Glomerular visceral epithelial cell (primary cell): ENCODE measurements at regions not wholly inside any gene's neighbourhood (a gene's known extent, or its start where the extent isn't known, plus 50 kb on each side); places are given as distances from the start of the nearest gene placed in this dataset.
A peak's percentile ranks its signal among the peaks of the same experiment; 100 is the strongest.
"Not testable (repeated sequence)": the region's sequence is repeated elsewhere in the genome, so short reads cannot be mapped to it uniquely, and the experiment has no call there.

Experiments
- DNase-seq: peaks from one replicate; pipeline ENCODE4 v3.0.0-alpha.2; 2016; ENCODE audit errors: extremely low spot score

DNA sequence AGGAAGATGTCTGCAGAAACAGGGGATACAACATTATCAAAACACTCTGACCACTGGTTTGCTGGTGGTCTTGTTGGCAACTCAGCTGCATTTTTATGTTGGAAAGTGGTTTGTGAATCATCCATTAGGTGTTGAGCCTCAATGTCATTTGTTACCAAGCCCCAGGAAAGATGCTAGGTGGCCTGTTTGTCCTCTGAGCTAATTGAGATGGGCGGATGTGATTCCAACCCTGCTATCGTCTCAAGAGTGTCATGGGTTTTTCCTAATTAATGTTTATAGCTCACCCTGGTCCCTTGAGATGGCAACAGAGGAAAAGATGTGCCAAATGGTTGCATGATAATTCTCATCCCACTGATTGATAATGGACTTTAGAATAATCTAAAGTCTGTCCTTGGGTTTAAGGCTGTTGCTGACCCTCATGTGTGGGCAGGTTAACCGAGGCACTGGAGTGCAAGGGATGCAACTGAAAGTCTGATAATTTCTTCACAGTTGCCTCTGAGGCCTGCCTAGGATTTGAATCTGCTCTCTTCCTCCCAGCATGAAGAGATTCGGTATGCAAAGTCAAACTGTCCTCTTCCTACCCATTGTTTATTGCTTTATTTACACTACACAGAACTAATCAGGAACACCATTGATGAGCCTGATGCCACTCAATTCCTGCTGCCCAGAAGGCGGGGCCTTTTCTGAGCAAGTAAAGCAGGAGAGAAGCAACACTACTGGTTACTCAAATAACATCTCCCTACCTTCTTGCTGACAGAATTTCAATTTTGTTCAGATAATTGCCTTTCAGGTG, 166.2 kb upstream of the TBC1D5 start:
- DNase-seq, result no peak

DNA sequence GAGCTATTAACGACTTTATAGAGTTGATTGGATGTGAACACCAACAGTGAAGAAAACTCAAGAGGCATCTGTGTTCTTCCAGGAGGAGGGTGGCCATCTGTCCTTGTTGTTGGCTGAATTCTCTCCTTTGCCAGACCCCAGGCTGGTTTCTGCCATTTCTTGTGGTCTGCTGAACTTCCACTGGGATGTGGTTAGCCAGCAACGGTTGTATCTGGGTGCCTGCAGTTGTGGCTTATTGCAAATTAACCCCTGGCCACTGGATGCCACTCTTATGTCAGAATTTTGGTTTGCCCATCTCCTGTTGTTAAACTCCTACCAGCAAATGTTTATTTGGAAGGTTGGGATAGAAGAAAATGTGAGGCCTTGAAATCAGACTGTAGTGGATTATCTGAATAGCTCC, 163.6 kb upstream of the TBC1D5 start:
- no peak for DNase-seq

DNA sequence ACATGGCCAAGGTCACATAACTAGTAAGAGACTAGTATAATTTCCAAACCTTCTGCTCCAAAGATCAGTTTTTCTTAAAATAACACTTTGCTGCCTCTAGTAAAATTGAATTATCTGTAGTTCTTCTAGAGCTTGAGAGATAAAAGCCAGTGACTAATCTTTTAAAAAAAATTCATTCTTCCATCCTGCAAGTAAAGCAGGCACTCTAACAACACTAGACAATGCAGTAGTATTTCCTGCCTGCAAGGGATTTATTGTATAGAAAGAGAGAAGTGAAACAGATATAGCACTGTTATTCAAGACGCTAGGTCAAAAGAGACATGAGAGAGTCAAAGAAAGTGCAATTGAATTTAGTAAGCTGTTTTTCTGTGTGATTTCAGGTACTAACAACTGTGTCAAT, 159.5 kb upstream of the TBC1D5 start:
- no peak for DNase-seq

DNA sequence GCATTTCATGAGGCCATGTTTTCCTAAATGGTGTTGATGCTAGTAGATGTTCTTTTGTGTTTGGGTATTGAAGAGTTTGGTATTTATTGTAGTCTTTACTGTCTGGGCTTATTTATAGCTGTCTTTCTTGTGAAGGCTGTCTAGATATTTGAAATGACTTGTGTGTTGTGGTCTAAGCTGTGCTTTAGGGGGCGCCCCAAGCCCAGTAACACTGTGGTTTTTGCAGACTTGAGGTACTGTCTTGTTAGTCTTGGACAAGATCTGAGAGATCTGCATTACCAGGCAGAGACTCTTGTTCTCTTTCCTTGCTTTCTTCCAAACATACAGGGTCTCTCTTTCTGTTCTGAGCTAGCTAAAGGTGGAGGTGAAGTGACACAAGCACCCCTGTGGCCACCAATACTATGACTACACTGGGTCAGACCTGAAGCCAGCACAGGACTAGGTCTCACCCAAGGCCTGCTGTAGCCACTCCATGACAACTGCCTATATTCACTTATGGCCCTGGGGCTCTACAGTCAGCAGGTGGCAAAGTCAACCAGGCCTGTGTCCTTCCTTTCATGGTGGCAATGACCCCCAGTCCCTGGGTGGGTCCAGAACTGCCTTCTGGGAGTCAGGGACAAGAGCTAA, 152.1 kb upstream of the TBC1D5 start:
- DNase-seq, result peak; percentile 37

DNA sequence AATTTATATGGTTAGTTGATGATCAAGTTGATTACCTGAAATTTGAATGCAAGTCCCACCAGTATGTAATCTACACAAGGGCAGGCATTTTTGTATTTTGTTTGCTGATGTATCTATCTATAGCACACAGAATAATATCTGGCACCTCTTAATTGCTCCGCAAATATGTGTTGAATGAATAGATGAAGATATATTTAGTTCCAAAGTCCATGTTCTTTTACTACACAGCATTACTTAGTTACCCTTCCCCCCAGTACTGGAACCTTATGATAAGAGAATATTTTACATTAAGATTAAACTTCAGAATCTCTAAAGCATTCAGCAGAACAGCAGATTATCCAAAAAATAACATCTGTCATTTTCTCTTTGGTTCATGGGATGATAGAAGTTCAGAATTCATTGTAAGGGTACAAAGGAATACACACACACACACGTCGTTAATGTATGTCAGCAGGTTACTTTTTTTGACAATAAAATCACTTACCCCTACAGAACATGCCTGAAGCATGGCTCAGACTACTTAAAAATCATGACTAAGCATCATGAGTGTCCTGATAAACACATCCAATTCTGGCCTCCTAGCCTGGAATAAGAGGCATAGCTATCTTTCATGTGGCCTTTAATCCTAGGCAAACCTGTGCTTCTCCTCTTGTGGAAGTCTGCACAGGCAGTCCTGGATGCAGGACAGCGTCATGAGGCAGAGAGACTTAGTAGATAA, 148.9 kb upstream of the TBC1D5 start:
- DNase-seq, result no peak

DNA sequence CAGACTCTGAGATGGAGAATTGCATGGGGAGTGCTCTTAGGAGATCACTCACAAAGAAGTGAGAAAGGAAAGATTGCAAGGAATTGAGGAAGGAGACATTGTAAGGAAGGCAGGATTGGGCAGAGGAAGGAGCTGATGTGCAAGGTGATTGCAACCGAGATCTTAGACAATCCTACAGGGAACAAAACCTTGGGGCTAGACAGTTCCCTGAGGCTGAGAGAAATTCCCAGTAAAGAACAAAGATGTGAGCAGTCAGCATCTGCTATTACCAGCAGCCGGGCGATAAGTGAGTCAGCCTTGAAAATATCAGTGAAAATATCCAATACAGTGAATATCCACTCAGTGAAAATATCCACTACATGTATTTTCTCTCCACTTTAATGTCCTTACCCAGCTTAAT, 143.6 kb upstream of the TBC1D5 start:
- no peak for DNase-seq

DNA sequence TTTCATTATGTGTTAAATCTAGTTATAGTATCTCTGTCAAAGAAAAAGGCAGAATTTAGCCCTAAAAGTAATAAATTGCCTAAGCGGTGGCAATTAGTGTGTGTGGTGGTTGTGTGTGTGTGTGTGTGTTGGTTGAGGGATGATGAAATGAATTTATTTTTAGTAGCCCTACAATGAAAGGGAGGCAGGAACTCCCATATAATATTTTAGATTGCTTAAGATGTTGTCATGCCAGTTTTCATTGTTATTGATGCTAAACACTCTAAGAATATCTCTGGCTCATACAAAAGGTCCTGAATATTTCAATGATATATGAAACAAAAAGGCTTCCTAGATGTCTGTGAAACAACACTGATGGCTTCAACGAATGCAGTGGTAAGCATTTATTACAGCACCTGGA, 140.6 kb upstream of the TBC1D5 start:
- DNase-seq, result no peak

DNA sequence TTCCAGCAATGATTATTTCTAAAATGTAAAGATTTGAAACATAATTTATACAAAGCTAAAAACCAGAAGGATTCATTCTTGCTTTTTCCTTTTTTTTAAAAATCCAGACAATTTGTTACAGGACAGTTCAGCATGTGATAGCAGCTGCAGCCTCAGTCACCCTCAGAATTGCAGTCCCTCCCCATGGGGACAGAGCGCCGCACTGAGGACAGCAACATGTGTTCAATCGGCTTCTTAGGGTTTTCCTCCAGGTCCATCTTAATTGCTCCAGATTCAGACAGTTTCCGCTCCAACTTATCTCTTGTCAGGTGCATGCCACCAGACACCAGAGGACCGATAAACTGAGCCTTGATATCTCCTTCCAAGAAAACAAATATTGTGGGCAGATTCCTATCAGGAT, 134.9 kb upstream of the TBC1D5 start:
- no peak for DNase-seq

DNA sequence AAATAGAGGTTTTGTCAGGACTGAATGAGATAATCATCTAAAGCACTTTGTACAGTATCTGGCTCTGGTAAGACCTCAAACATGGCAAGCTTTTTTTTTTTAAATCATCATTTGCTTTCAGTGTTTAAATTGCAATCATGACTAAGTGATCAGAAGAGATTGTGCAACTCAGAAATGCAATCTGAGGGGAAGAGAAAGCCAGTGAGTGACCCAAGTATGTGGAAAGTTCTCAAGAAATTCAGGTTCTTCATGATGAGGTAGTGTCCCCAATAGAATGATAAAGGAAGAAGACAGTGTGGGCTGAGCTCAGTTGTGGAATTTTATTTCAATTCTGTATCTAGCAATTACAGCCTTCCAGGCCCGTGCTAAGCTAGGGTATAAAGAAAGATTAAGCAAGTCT, 132.2 kb upstream of the TBC1D5 start:
- no peak for DNase-seq

DNA sequence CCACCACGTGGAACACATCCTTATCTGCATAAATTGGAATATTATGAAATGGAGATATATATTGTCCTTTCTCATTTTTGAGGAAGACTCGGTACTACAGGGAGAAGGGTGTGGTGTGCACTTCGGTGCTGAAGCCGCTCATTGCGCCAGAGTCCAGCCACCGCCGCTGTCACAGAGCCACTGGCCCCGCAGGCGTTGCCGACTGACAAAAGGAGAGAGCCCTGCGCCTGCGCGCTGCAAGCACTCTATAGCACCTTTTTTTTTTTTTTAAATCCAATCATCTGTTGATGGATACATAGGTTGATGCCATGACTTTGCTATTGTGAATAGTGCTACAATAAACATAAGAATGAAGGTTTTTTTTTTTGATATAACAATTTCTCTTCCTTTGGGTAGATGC, 130.0 kb upstream of the TBC1D5 start:
- no peak for DNase-seq

DNA sequence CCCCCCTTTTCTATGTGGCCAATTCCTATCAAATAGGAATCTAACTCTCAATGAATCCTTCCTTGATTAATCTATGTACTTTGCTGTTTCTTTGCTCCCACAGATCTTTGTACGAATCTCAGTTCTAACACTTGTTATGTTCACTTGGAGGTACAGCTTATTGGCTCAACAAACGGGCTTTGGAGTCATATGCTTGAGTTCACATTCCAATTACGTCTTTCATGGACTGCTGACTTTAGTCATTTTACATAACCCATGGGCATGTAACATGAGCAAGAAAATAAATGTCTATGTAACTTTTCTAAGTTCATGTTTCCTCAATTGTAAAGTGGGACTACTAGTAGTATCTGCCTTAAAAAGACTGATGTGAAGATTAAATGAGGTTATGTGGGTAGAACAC, 123.2 kb upstream of the TBC1D5 start:
- no peak for DNase-seq

DNA sequence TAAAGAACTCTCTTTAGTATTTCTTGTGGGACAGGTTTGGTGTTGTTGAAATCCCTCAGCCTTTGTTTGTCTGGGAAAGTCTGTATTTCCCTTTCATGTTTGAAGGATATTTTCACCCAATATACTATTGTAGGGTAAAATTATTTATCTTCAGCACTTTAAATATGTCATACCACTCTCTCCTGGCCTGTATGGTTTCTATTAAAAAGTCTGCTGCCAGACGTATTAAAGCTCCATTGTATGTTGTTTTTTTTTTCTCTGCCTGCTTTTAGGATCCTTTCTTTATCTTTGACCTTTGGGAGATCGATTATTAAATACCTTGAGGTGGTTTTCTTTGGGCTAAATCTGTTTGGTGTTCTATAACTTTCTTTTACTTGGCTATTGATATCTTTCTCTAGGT, 119.0 kb upstream of the TBC1D5 start:
- no peak for DNase-seq

DNA sequence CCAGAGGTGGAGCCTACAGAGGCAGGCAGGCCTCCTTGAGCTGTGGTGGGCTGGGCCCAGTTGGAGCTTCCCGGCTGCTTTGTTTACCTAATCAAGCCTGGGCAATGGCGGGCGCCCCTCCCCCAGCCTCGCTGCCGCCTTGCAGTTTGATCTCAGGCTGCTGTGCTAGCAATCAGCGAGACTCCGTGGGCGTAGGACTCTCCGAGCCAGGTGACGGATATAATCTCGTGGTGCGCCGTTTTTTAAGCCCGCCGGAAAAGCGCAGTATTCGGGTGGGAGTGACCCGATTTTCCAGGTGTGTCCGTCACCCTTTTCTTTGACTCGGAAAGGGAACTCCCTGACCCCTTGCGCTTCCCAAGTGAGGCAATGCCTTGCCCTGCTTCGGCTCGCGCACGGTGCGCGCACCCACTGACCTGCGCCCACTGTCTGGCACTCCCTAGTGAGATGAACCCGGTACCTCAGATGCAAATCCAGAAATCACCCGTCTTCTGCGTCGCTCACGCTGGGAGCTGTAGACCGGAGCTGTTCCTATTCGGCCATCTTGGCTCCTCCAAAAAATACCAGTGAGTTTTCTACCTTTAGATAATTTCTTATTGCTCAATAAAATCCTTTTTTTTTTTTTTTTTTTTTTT, 118.5 kb upstream of the TBC1D5 start:
- DNase-seq, result not testable (repeated sequence)

DNA sequence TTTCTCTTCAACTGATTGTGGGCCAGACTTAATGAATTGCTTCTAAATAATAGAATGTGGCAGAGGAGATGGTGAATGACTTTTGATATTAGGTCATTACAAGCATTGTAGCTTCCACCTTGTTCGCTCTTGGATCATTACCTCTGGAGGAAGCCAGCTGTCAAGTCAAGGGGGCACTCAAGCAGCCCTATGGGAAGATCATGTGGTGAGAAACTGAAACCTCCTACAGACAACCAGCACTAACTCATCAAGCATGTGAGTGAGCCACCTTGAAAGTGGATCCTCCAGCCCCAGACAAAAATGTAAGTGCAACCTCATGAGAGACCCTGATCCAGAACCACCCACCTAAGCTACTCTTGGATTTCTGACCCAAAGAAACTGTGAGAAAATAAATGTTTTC, 109.8 kb upstream of the TBC1D5 start:
- DNase-seq, result no peak

DNA sequence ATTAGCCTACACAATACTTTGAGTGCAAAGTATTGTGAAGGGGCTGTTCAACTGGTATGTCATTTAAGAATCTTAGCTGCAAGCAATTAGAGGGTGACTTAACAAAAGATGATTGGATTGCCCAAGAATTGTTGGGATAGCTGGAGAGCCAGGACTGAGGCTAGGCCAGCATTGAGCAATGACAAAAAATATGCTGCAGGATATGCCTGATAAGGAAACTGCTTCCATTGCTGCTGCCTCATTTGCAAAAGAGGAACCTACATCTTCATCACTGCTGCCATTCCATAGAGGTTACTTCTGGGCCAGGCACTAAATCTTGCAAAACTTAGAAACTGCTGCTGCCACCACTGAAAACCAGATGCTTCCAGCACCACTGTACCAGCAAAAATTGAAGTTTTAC, 108.0 kb upstream of the TBC1D5 start:
- DNase-seq, result no peak

DNA sequence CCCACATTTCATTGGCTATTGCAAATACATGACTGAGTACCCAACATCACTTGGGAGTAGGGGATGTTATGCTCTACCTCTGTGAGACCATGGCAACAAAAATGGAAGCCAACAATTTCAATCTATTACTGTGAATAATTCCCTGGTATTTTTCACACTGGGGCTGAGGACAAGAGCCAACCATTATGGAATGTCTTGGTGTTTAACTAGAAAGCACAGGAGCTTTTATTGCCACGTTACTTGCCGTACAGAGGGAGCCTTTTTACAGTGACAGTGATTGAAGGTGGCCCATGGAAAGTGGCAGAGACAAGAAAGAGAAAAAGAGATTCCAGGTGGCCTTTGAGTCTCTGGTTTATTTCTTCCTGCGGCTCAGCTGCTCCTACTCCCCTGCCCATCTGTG, 105.7 kb upstream of the TBC1D5 start:
- no peak for DNase-seq

DNA sequence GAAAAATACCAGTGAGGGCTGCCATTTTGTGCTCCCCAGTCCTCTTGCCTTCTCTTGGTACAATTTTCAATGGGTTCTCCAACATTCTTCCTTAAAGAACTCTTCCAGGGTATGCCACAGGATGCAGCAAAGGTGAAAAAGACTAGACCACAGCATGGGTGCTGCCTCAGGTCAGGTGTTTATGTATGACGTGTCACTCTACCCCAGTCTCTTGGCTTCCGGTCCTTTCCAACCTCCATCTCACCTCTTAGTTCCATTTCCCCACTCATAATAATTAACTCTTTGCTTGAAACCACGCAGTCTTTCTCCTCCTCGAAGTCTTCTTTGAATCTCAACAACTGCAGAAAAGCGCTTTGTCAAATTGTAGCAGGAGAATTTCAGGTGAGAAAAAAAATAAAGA, 104.7 kb upstream of the TBC1D5 start:
- no peak for DNase-seq

DNA sequence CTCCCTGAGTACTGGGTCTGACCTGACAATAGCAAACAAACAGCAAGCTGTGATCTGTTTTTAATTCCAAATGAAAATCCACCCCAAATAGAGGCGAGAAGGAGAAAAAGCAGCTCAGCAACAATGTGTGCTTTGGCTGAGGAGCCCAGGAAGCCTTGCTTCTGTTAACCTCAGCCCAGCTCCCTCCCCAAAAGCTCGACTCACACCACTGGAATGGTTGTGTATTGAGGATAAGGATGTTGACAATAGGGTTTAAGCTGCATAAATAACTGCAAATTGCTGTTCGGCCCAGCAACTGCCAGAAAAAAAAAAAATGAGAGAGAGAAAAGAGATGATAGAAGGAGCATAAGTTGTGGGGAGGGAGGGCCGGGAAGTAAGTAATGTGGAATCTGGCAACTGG, 104.0 kb upstream of the TBC1D5 start:
- no peak for DNase-seq

DNA sequence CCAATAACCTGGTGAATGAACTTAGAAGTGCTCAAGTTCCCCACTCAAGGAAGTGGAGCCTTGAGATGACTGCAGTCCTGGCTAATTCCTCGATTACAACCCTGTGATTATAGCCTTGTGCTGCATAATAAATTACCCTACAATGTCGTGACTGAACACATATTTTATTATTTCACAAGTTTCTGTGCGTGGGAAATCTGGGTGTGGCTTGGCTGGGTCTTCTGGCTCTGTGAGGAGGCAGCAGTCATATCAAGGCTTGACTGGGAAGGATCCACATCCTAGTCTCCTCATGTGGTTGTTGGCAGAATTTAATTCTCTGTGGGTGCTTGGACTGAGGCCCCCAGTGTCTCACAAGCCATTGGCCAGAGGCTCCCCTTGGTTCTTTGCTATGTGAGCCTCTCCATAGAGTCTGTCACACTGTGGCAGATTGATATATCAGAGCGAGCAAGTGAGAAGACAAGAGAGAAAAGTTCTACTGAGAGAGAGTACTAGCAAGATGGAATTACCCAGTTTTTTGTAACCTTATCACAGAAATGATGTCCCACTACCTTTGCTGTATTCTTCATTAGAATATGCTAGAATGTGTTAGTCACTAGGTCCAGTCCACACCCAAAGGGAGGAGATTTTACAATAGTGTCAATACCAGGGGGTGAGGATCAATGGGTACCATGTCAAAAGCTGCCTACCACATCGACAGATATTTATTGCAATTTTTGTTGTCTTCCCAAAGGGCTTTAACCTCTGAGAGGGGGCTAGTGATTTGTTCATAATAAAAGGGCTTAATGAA, 102.8 kb upstream of the TBC1D5 start:
- DNase-seq, result no peak

DNA sequence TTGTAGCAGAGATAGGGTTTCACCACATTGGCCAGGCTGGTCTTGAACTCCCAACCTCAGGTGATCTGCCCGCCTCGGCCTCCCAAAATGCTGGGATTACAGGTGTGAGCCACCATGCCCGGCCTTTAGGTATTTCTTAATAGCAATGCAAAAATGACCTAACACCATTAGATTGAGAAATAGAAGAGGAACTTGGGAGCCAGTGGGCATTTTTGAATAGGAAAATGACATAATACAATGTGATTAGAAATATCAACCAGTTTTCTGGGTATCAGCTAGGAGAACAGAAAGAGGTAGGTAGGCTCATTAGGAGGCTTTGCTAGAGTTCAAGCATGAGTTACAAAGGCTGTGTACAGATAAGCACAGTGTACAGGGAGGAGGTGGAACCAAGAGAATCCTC, 101.8 kb upstream of the TBC1D5 start:
- no peak for DNase-seq

DNA sequence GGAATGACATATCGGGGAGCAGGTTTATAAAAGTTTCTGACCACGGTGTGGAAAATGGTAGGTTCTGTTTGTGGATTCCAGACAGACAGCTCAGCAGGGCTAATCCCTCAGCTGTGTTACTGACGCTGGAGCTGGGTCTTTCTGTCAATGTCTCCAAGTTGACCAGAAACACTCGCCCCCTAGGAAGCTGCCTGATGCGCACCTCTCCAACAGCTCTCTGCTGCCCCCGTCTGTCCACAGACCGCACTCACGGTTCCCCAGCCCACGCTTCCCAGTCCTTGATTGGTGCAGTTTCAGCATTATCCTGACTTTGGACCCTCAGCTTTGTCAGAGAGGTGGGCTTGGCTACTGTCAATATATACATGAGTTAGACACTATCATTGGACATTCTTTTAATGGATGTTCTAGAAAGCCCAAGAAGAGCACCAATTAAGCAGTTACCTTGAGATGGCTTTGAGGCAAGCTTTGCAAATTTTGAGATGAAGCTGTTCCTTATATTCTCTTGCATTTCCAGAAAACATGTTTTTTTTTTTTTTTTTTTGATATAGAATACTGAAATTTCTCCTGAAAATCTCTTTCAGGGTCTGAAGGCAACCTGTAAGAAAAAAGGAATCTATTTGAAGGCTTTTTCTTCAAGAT, 98.9 kb upstream of the TBC1D5 start:
- peak; percentile 63 for DNase-seq
